ENCODE measurements at regions not wholly inside any gene's neighbourhood (a gene's known extent, or its start where the extent isn't known, plus 50 kb on each side); places are given as distances from the start of the nearest gene placed in this dataset.

GRCh38 chr18:34659579-34660517 is 50.2 kb upstream of the DTNA start:
- peaks cover 7% of the 10 kb centered on the region for H3K27me3 Mint-ChIP-seq
- no peak overlapping the region for H3K4me3 Mint-ChIP-seq
- no peak overlapping the region for H3K27ac Mint-ChIP-seq
- no peak for ATAC-seq (replicated peaks)
- no peaks in the 10 kb centered on the region for H3K9me3 Mint-ChIP-seq
- H3K4me1 Mint-ChIP-seq, result no peaks in the 10 kb centered on the region
- no peaks in the 10 kb centered on the region for H3K36me3 Mint-ChIP-seq (ENCODE audit: low read depth)
